Adrenal gland (tissue), 9 donors: ENCODE measurements at regions not wholly inside any gene's neighbourhood (a gene's known extent, or its start where the extent isn't known, plus 50 kb on each side); places are given as distances from the start of the nearest gene placed in this dataset.

Experiments
- DNase-seq, 7 donors: peaks; one replicate each; pipeline ENCODE4 v3.0.0-alpha.2; 2019 to 2020
- H3K27ac ChIP-seq, 5 donors: fragments of 200-600 bp; sonication (generic) in 4 of 5; 1 replicate in 3 of 5; 2 replicates in 2 of 5; pipeline versions ENCODE4 v1.5.1 to v1.8.0; 2016 to 2020; ENCODE audit warnings: mild to moderate bottlenecking in 1 of 5
- H3K27me3 ChIP-seq: fragments of 200-600 bp; 2 replicates; pipeline ENCODE4 v1.8.0; 2021
- H3K36me3 ChIP-seq, 2 donors: fragments of 200-600 bp; replicated peaks in 1 of 2; 1 replicate in 1 of 2; 2 replicates in 1 of 2; pipeline versions ENCODE4 v1.5.1 to v1.8.0; 2018 to 2022
- H3K4me1 ChIP-seq, 2 donors: fragments of 200-600 bp; replicated peaks in 1 of 2; 1 replicate in 1 of 2; 2 replicates in 1 of 2; pipeline versions ENCODE4 v1.5.1 to v1.8.0; 2018 to 2021
- H3K4me3 ChIP-seq, 4 donors: fragments of 200-600 bp; sonication (generic) in 3 of 4; one replicate each; pipeline ENCODE4 v1.5.1; 2016 to 2018
- H3K9me3 ChIP-seq, 3 donors: fragments of 200-600 bp; sonication (generic) in 1 of 3; replicated peaks in 1 of 3; 1 replicate in 2 of 3; 2 replicates in 1 of 3; pipeline versions ENCODE4 v1.5.1 to v1.8.0; 2016 to 2021
- POLR2A ChIP-seq, 2 donors: fragments of 450-650 bp; IDR thresholded peaks; one replicate each; pipeline ENCODE4 v1.6.1; 2017; ENCODE audit warnings: antibody characterized with exemption in 2 of 2, mild to moderate bottlenecking in 2 of 2, moderate library complexity in 1 of 2
- WGBS, 4 donors: extraction: QIAGEN DNeasy Blood & Tissue Kit in 2 of 4; methylation state at CpG; one replicate each; pipeline versions ENCODE4 v1.1.5 to v1.1.7; 2013 to 2017; 5-methylcytosine and 5-hydroxymethylcytosine counted together
- intact Hi-C, 2 donors: fragments of 100-400 bp; cut with DNase I; formaldehyde crosslinking; loops; one replicate each; pipeline versions ENCODE4 v1.14.1 to v1.15.0; 2022 to 2023
- TF ChIP-seq, protein P1 (sequence below), 6 experiments: fragments of 450-650 bp in 4 of 6; fragments of 200-600 bp in 2 of 6; sonication (generic) in 1 of 6; IDR thresholded peaks; 1 replicate in 5 of 6; 2 replicates in 1 of 6; pipeline versions ENCODE4 v1.5.1 to v1.8.0; 2016 to 2021; ENCODE audit warnings: antibody characterized with exemption in 6 of 6, mild to moderate bottlenecking in 2 of 6, moderate library complexity in 1 of 6
- donor health status: healthy with polysubstance abuse.
- donor health status: Bipolar disorder and iron deficiency.
- donor health status: DM: yes; HTN: yes; CAD: no.
- donor health status: DM: no; HTN: no; CAD: no.
- donor health status: DM: no; HTN: no; CAD: no.

GRCh38 chr16:47979616-47980182 is 176.1 kb downstream of the ABCC12 start:
- WGBS, 4 donors, result 56 to 87% (median 68%) methylated on average over 1 of the region's 1 CpG
- Histone ChIP-seq H3K4me3 (no peak overlapping the region), H3K27ac (no peak overlapping the region), H3K4me1 (no peaks in the 10 kb centered on the region), H3K27me3 (no peaks in the 10 kb centered on the region), H3K9me3 (no peaks in the 10 kb centered on the region), H3K36me3 (no peaks in the 10 kb centered on the region)
- no peak for TF ChIP-seq POLR2A (IDR thresholded peaks at IDR 0.05)
- TF ChIP-seq, protein P1, sequence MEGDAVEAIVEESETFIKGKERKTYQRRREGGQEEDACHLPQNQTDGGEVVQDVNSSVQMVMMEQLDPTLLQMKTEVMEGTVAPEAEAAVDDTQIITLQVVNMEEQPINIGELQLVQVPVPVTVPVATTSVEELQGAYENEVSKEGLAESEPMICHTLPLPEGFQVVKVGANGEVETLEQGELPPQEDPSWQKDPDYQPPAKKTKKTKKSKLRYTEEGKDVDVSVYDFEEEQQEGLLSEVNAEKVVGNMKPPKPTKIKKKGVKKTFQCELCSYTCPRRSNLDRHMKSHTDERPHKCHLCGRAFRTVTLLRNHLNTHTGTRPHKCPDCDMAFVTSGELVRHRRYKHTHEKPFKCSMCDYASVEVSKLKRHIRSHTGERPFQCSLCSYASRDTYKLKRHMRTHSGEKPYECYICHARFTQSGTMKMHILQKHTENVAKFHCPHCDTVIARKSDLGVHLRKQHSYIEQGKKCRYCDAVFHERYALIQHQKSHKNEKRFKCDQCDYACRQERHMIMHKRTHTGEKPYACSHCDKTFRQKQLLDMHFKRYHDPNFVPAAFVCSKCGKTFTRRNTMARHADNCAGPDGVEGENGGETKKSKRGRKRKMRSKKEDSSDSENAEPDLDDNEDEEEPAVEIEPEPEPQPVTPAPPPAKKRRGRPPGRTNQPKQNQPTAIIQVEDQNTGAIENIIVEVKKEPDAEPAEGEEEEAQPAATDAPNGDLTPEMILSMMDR (IDR thresholded peaks at IDR 0.05), result no peak
- intact Hi-C loops, result no loop called here
- no peak for DNase-seq

GRCh38 chr16:47979164-47979520 is 176.7 kb downstream of the ABCC12 start:
- DNase-seq, result no peak
- WGBS, 4 donors, result 52 to 65% (median 59%) methylated on average over 5 of the region's 5 CpGs
- Histone ChIP-seq H3K4me1 (no peaks in the 10 kb centered on the region), H3K36me3 (no peaks in the 10 kb centered on the region), H3K27ac (no peak overlapping the region), H3K27me3 (no peaks in the 10 kb centered on the region), H3K4me3 (no peak overlapping the region), H3K9me3 (no peaks in the 10 kb centered on the region)
- intact Hi-C loops, result no loop called here
- TF ChIP-seq, protein P1 (IDR thresholded peaks at IDR 0.05), result no peak
- TF ChIP-seq POLR2A (IDR thresholded peaks at IDR 0.05), result no peak

DNA sequence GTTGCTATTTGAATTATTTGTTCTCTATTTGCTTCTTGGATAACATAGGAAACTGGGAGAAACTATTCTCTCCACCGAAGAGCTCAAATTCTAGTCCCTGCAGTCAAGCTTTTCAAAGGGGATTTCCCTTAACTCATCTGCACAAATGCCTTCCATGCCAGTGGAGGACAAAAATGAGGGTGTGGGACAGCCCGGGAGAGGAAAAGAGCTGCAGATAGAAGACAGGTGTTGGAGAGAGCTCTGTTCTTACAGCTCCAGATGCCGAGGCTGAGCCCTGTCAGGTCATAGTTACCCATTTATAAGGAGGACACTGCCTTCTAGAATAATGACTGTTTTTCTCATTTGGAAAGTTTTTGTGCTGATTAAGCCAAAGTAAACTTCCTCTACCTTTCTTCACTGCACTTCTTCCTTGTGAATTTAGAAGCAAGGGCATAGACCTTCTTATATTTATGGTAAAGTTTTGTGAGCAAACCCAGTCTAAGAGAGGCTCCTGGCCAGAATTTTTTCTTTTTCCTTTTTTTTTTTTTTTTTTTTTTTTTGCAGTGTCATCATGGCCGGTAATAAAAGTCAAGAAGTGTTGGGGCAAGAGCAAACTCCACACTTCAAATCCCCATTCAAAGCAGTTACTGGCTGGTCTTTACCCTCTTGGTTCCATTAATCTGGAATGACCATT is 177.2 kb downstream of the ABCC12 start:
- 39 to 51% (median 49%) methylated on average over 4 of the region's 4 CpGs for WGBS, 4 donors
- Histone ChIP-seq H3K4me3 (no peak overlapping the region), H3K4me1 (no peaks in the 10 kb centered on the region), H3K27ac (no peak overlapping the region), H3K27me3 (no peaks in the 10 kb centered on the region), H3K9me3 (no peaks in the 10 kb centered on the region), H3K36me3 (no peaks in the 10 kb centered on the region)
- intact Hi-C loops, result no loop called here
- DNase-seq, result no peak
- TF ChIP-seq, protein P1 (IDR thresholded peaks at IDR 0.05), result no peak
- no peak for TF ChIP-seq POLR2A (IDR thresholded peaks at IDR 0.05)

- no peak for TF ChIP-seq POLR2A (IDR thresholded peaks at IDR 0.05)
- TF ChIP-seq, protein P1 (IDR thresholded peaks at IDR 0.05), result no peak
- no peaks in the 10 kb centered on the region for H3K4me1 ChIP-seq
- no peaks in the 10 kb centered on the region for H3K36me3 ChIP-seq
- H3K4me3 ChIP-seq, result no peak overlapping the region
- H3K9me3 ChIP-seq, result no peaks in the 10 kb centered on the region
- no peaks in the 10 kb centered on the region for H3K27me3 ChIP-seq
- no peak for DNase-seq
- intact Hi-C loops, result no loop called here
- H3K27ac ChIP-seq, result no peak overlapping the region
- WGBS, 4 donors, result 54 to 74% (median 61%) methylated on average over 1 of the region's 1 CpG
These were observed 178.0 kb downstream of the ABCC12 start for GRCh38 chr16:47977802-47978201.
